Keratinocyte (primary cell): ENCODE measurements at regions not wholly inside any gene's neighbourhood (a gene's known extent, or its start where the extent isn't known, plus 50 kb on each side); places are given as distances from the start of the nearest gene placed in this dataset.

ENCODE experiments used
- DNase-seq: peaks from one replicate; pipeline ENCODE4 v3.0.0-alpha.2; 2011; ENCODE audit warnings: low read depth, missing footprints, low spot score
- FAIRE-seq: peaks from 2 replicates; lab custom pipeline; 2011; peaks lifted over from hg19 to GRCh38; lab: Jason Lieb, UNC
- H2AFZ ChIP-seq: 2 replicates; pipeline ENCODE4 v1.6.0; 2012; ENCODE audit warnings: low read length, control low read depth, inconsistent platforms; ENCODE audit not compliant: control insufficient read depth
- H3K27ac ChIP-seq: 2 replicates; pipeline ENCODE4 v1.5.1; 2011; ENCODE audit warnings: low read length; ENCODE audit not compliant: control insufficient read depth, insufficient read depth
- H3K27me3 ChIP-seq: 3 replicates; pipeline ENCODE4 v1.6.0; 2011; ENCODE audit warnings: low read length; ENCODE audit not compliant: control insufficient read depth, insufficient read depth; ENCODE audit errors: extremely low read depth
- H3K36me3 ChIP-seq, 2 experiments: 2 replicates in 1 of 2; 3 replicates in 1 of 2; pipeline ENCODE4 v1.5.1; 2011; ENCODE audit warnings: low read length in 2 of 2, mild to moderate bottlenecking in 1 of 2; ENCODE audit not compliant: control insufficient read depth in 2 of 2, insufficient read depth in 2 of 2; ENCODE audit errors: extremely low read depth in 1 of 2
- H3K4me1 ChIP-seq: 3 replicates; pipeline ENCODE4 v1.5.1; 2011; ENCODE audit warnings: low read length; ENCODE audit not compliant: control insufficient read depth, insufficient read depth; ENCODE audit errors: extremely low read depth
- H3K4me2 ChIP-seq: 3 replicates; pipeline ENCODE4 v1.6.0; 2011; ENCODE audit warnings: low read depth, low read length; ENCODE audit not compliant: control insufficient read depth, insufficient read depth; ENCODE audit errors: extremely low read depth
- H3K4me3 ChIP-seq, 3 experiments: fragments of 200-600 bp in 1 of 3; sonication (generic) in 1 of 3; 2 replicates in 2 of 3; 3 replicates in 1 of 3; pipeline ENCODE4 v1.5.1; 2011 to 2016; ENCODE audit warnings: low read length in 3 of 3, mild to moderate bottlenecking in 3 of 3, control low read depth in 2 of 3, inconsistent platforms in 1 of 3, low read depth in 1 of 3, mixed read lengths in 1 of 3, mixed run types in 1 of 3, moderate library complexity in 1 of 3; ENCODE audit not compliant: control insufficient read depth in 2 of 3, insufficient read depth in 2 of 3; ENCODE audit errors: extremely low read depth in 1 of 3
- H3K79me2 ChIP-seq: 2 replicates; pipeline ENCODE4 v1.6.0; 2012; ENCODE audit warnings: low read length; ENCODE audit not compliant: control insufficient read depth, insufficient read depth
- H3K9ac ChIP-seq: 3 replicates; pipeline ENCODE4 v1.6.0; 2011; ENCODE audit warnings: low read length; ENCODE audit not compliant: control insufficient read depth, insufficient read depth; ENCODE audit errors: extremely low read depth
- H3K9me1 ChIP-seq: 3 replicates; pipeline ENCODE4 v1.6.0; 2011; ENCODE audit warnings: low read length; ENCODE audit not compliant: control insufficient read depth, insufficient read depth; ENCODE audit errors: extremely low read depth
- H3K9me3 ChIP-seq: 2 replicates; pipeline ENCODE4 v1.5.1; 2012; ENCODE audit warnings: low read depth, low read length; ENCODE audit not compliant: control insufficient read depth
- H4K20me1 ChIP-seq: 3 replicates; pipeline ENCODE4 v1.6.0; 2011; ENCODE audit warnings: low read length; ENCODE audit not compliant: control insufficient read depth, insufficient read depth; ENCODE audit errors: extremely low read depth
- CTCF ChIP-seq, 3 experiments: IDR thresholded peaks in 1 of 3; conservative IDR thresholded peaks in 1 of 3; optimal IDR thresholded peaks in 1 of 3; 2 replicates in 2 of 3; 3 replicates in 1 of 3; pipeline versions ENCODE3 to v1.5.1; 2011; ENCODE audit warnings: low read length in 3 of 3, mild to moderate bottlenecking in 3 of 3, moderate library complexity in 2 of 3, control low read depth in 1 of 3, inconsistent platforms in 1 of 3; ENCODE audit not compliant: insufficient read depth in 2 of 3; ENCODE audit errors: extremely low read depth in 1 of 3
- EZH2 ChIP-seq: IDR thresholded peaks from one replicate; pipeline ENCODE4 v1.6.1; 2012; ENCODE audit warnings: inconsistent platforms, mild to moderate bottlenecking, low read length, moderate library complexity
- dilution Hi-C: fragments of 300-500 bp; cut with MboI; formaldehyde crosslinking; loops from one replicate; pipeline ENCODE4 v1.7.0; 2020; ENCODE audit warnings: low sequenced_read_pairs; ENCODE audit not compliant: extremely low pct_ligation_motif_present

- H3K9ac ChIP-seq, result no peak overlapping the region
- H3K4me1 ChIP-seq, result no peaks in the 10 kb centered on the region
- H3K36me3 ChIP-seq, result no peaks in the 10 kb centered on the region
- no peaks in the 10 kb centered on the region for H4K20me1 ChIP-seq
- no peaks in the 10 kb centered on the region for H3K79me2 ChIP-seq
- H3K4me2 ChIP-seq, result no peak overlapping the region
- DNase-seq, result no peak
- H3K4me3 ChIP-seq, result no peak overlapping the region
- no peak overlapping the region for H2AFZ ChIP-seq
- TF ChIP-seq EZH2, result no peak
- no peak for TF ChIP-seq CTCF (optimal IDR thresholded peaks at IDR 0.05 in 1 of 3, IDR thresholded peaks at IDR 0.05 in 1 of 3, conservative IDR thresholded peaks at IDR 0.05 in 1 of 3; ENCODE audit: extremely low read depth in 1 of 3, insufficient read depth in 2 of 3, low read length in 3 of 3)
- no peaks in the 10 kb centered on the region for H3K9me1 ChIP-seq
- H3K9me3 ChIP-seq, result no peaks in the 10 kb centered on the region
- dilution Hi-C loops, result no loop called here
- H3K27ac ChIP-seq, result no peak overlapping the region
- peaks cover 13% of the 10 kb centered on the region for H3K27me3 ChIP-seq
- FAIRE-seq, result no peak
These were observed 205.7 kb downstream of the REEP3 start for GRCh38 chr10:63726867-63727266.

GRCh38 chr10:63727636-63728035 is 206.4 kb downstream of the REEP3 start:
- Histone ChIP-seq H3K27me3 (peaks cover 13% of the 10 kb centered on the region), H3K9ac (no peak overlapping the region), H3K4me1 (no peaks in the 10 kb centered on the region), H3K79me2 (no peaks in the 10 kb centered on the region), H3K36me3 (no peaks in the 10 kb centered on the region), H2AFZ (no peak overlapping the region), H3K4me2 (no peak overlapping the region), H3K9me3 (no peaks in the 10 kb centered on the region), H4K20me1 (no peaks in the 10 kb centered on the region), H3K9me1 (no peaks in the 10 kb centered on the region), H3K27ac (no peak overlapping the region), H3K4me3 (no peak overlapping the region)
- dilution Hi-C loops, result no loop called here
- TF ChIP-seq EZH2, result no peak
- no peak for TF ChIP-seq CTCF (optimal IDR thresholded peaks at IDR 0.05 in 1 of 3, IDR thresholded peaks at IDR 0.05 in 1 of 3, conservative IDR thresholded peaks at IDR 0.05 in 1 of 3; ENCODE audit: extremely low read depth in 1 of 3, insufficient read depth in 2 of 3, low read length in 3 of 3)
- DNase-seq, result no peak
- no peak for FAIRE-seq
